Peyer's patch (tissue), 4 donors: ENCODE measurements at regions not wholly inside any gene's neighbourhood (a gene's known extent, or its start where the extent isn't known, plus 50 kb on each side); places are given as distances from the start of the nearest gene placed in this dataset.

Source experiments
- DNase-seq, 3 donors: peaks; one replicate each; pipeline ENCODE4 v3.0.0-alpha.2; 2017 to 2019
- H3K27ac ChIP-seq, 4 donors: fragments of 200-600 bp; sonication (generic); one replicate each; pipeline ENCODE4 v1.5.1; 2016 to 2019
- H3K27me3 ChIP-seq, 2 donors: fragments of 200-600 bp; sonication (generic); one replicate each; pipeline ENCODE4 v1.5.1; 2019
- H3K36me3 ChIP-seq, 3 donors: fragments of 200-600 bp; sonication (generic); one replicate each; pipeline ENCODE4 v1.5.1; 2016 to 2019
- H3K4me1 ChIP-seq, 4 donors: fragments of 200-600 bp; sonication (generic); one replicate each; pipeline ENCODE4 v1.5.1; 2016 to 2019
- H3K4me3 ChIP-seq, 4 donors: fragments of 200-600 bp; sonication (generic); 1 replicate in 3 of 4; 2 replicates in 1 of 4; pipeline ENCODE4 v1.5.1; 2016 to 2019; ENCODE audit warnings: mild to moderate bottlenecking in 1 of 4
- H3K9me3 ChIP-seq, 4 donors: fragments of 200-600 bp; sonication (generic); one replicate each; pipeline ENCODE4 v1.5.1; 2016 to 2019; ENCODE audit warnings: mild to moderate bottlenecking in 1 of 4
- POLR2A ChIP-seq, 2 donors: fragments of 450-650 bp; IDR thresholded peaks; one replicate each; pipeline ENCODE4 v1.5.1; 2017; ENCODE audit warnings: antibody characterized with exemption in 2 of 2, mild to moderate bottlenecking in 2 of 2, moderate library complexity in 2 of 2
- TF ChIP-seq, protein P1 (sequence below), 6 experiments: fragments of 450-650 bp in 4 of 6; fragments of 200-600 bp in 2 of 6; sonication (generic) in 1 of 6; IDR thresholded peaks; one replicate each; pipeline ENCODE4 v1.5.1; 2017 to 2019; ENCODE audit warnings: antibody characterized with exemption in 6 of 6, mild to moderate bottlenecking in 3 of 6, moderate library complexity in 1 of 6

GRCh38 chr19:29088761-29089160 is 124.2 kb downstream of the UQCRFS1 start:
- H3K27ac ChIP-seq = no peak overlapping the region
- H3K36me3 ChIP-seq = no peaks in the 10 kb centered on the region
- no peak for DNase-seq
- no peak overlapping the region for H3K4me3 ChIP-seq
- H3K27me3 ChIP-seq = no peaks in the 10 kb centered on the region
- H3K4me1 ChIP-seq = no peaks in the 10 kb centered on the region
- no peaks in the 10 kb centered on the region for H3K9me3 ChIP-seq
- TF ChIP-seq, protein P1, sequence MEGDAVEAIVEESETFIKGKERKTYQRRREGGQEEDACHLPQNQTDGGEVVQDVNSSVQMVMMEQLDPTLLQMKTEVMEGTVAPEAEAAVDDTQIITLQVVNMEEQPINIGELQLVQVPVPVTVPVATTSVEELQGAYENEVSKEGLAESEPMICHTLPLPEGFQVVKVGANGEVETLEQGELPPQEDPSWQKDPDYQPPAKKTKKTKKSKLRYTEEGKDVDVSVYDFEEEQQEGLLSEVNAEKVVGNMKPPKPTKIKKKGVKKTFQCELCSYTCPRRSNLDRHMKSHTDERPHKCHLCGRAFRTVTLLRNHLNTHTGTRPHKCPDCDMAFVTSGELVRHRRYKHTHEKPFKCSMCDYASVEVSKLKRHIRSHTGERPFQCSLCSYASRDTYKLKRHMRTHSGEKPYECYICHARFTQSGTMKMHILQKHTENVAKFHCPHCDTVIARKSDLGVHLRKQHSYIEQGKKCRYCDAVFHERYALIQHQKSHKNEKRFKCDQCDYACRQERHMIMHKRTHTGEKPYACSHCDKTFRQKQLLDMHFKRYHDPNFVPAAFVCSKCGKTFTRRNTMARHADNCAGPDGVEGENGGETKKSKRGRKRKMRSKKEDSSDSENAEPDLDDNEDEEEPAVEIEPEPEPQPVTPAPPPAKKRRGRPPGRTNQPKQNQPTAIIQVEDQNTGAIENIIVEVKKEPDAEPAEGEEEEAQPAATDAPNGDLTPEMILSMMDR (IDR thresholded peaks at IDR 0.05) = no peak
- no peak for TF ChIP-seq POLR2A (IDR thresholded peaks at IDR 0.05)

- Histone ChIP-seq H3K9me3 (no peaks in the 10 kb centered on the region), H3K27me3 (no peaks in the 10 kb centered on the region), H3K4me3 (no peak overlapping the region), H3K27ac (no peak overlapping the region), H3K36me3 (no peaks in the 10 kb centered on the region), H3K4me1 (no peaks in the 10 kb centered on the region)
- no peak for TF ChIP-seq POLR2A (IDR thresholded peaks at IDR 0.05)
- DNase-seq = no peak
These were observed 126.3 kb downstream of the UQCRFS1 start for GRCh38 chr19:29086646-29087045.

GRCh38 chr19:29086182-29086581 is 126.8 kb downstream of the UQCRFS1 start:
- TF ChIP-seq, protein P1 (IDR thresholded peaks at IDR 0.05) = no peak
- TF ChIP-seq POLR2A (IDR thresholded peaks at IDR 0.05) = no peak

GRCh38 chr19:29085630-29086029 is 127.3 kb downstream of the UQCRFS1 start:
- Histone ChIP-seq H3K4me3 (no peak overlapping the region), H3K27ac (no peak overlapping the region), H3K9me3 (no peaks in the 10 kb centered on the region), H3K4me1 (no peaks in the 10 kb centered on the region), H3K27me3 (no peaks in the 10 kb centered on the region), H3K36me3 (no peaks in the 10 kb centered on the region)
- no peak for TF ChIP-seq POLR2A (IDR thresholded peaks at IDR 0.05)
- TF ChIP-seq, protein P1 (IDR thresholded peaks at IDR 0.05) = no peak
- no peak for DNase-seq

More at GRCh38 chr19:29086182-29086581, 126.8 kb downstream of the UQCRFS1 start:
- Histone ChIP-seq H3K4me3 (no peak overlapping the region), H3K36me3 (no peaks in the 10 kb centered on the region), H3K9me3 (no peaks in the 10 kb centered on the region), H3K27me3 (no peaks in the 10 kb centered on the region), H3K4me1 (no peaks in the 10 kb centered on the region), H3K27ac (no peak overlapping the region)
- DNase-seq = no peak

DNA sequence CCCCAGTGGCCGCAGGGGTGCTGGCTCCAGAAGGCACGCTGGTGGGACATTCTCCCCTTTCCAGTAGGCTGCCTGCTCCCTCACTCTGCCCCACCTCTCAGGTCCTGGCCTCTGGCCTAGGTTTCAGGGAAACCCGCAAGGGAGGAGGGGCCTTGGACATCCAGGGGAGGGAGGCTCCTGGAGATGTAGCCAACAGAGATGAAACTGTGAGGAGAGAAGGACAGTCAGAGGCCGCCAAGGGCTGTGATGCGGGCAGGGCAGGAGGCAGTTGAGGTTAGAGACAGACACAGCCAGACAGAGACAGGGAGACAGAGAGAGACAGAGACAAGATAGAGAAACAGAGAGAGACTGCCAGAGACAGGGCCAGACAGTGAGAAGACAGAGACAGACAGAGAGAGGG is 127.7 kb downstream of the UQCRFS1 start:
- Histone ChIP-seq H3K4me3 (no peak overlapping the region), H3K27me3 (no peaks in the 10 kb centered on the region), H3K36me3 (no peaks in the 10 kb centered on the region), H3K27ac (no peak overlapping the region), H3K4me1 (no peaks in the 10 kb centered on the region), H3K9me3 (no peaks in the 10 kb centered on the region)
- TF ChIP-seq POLR2A (IDR thresholded peaks at IDR 0.05) = no peak
- TF ChIP-seq, protein P1 (IDR thresholded peaks at IDR 0.05) = no peak
- no peak for DNase-seq

- no peak for TF ChIP-seq POLR2A (IDR thresholded peaks at IDR 0.05)
- TF ChIP-seq, protein P1 (IDR thresholded peaks at IDR 0.05) = no peak
- H3K9me3 ChIP-seq = no peaks in the 10 kb centered on the region
- H3K27ac ChIP-seq = no peak overlapping the region
- no peaks in the 10 kb centered on the region for H3K27me3 ChIP-seq
- no peaks in the 10 kb centered on the region for H3K36me3 ChIP-seq
- H3K4me1 ChIP-seq = no peaks in the 10 kb centered on the region
- H3K4me3 ChIP-seq = no peak overlapping the region
- no peak for DNase-seq
These were observed 128.7 kb downstream of the UQCRFS1 start for GRCh38 chr19:29084266-29084665.
